ENCODE measurements at regions not wholly inside any gene's neighbourhood (a gene's known extent, or its start where the extent isn't known, plus 50 kb on each side); places are given as distances from the start of the nearest gene placed in this dataset.

- TF ChIP-seq USF2 (IDR thresholded peaks at IDR 0.05) (no peak), RCOR1 (IDR thresholded peaks at IDR 0.05; ENCODE audit: low read depth, low read length) (no peak), ZFP36 (IDR thresholded peaks at IDR 0.05; ENCODE audit: borderline replicate concordance, partially characterized antibody) (no peak), TP53 (CRISPR knock-in tag; IDR thresholded peaks at IDR 0.05) (no peak), MAFK (IDR thresholded peaks at IDR 0.05; ENCODE audit: partially characterized antibody) (no peak), KDM5A (IDR thresholded peaks at IDR 0.05) (no peak), RAD21 (conservative IDR thresholded peaks at IDR 0.05 in 1 of 2, IDR thresholded peaks at IDR 0.05 in 1 of 2) (no peak), JUNB (IDR thresholded peaks at IDR 0.05) (no peak)
Measured at GRCh38 chr13:33756929-33757328, 61.0 kb upstream of the RFC3 start.
